HEK293 (cell line): ENCODE measurements at regions not wholly inside any gene's neighbourhood (a gene's known extent, or its start where the extent isn't known, plus 50 kb on each side); places are given as distances from the start of the nearest gene placed in this dataset.

Experiments
- CTCF ChIA-PET: fragments of 350-600 bp; formaldehyde crosslinking; extraction: SDS; loops from one replicate; lab custom pipeline; 2021; ENCODE audit warnings: antibody characterized with exemption; lab: Yijun Ruan, JAX
- POLR2A ChIA-PET: fragments of 300-600 bp; formaldehyde crosslinking; extraction: SDS; loops from one replicate; lab custom pipeline; 2020; ENCODE audit warnings: antibody characterized with exemption, inconsistent platforms; lab: Yijun Ruan, JAX
- H3K27ac ChIP-seq: fragments of 200-500 bp; sonication (Bioruptor generic); 2 replicates; pipeline ENCODE4 v1.5.1; 2014; ENCODE audit warnings: low read depth, low read length, control low read depth, inconsistent platforms; ENCODE audit errors: extremely low read depth
- H3K36me3 ChIP-seq, 2 experiments: fragments of 200-500 bp in 1 of 2; sonication (Bioruptor generic) in 1 of 2; 1 replicate in 1 of 2; 2 replicates in 1 of 2; pipeline ENCODE4 v1.5.1; 2014 to 2017; ENCODE audit warnings: inconsistent platforms in 2 of 2, low read length in 2 of 2; ENCODE audit not compliant: control insufficient read depth in 2 of 2, insufficient read depth in 1 of 2
- H3K4me1 ChIP-seq: fragments of 200-500 bp; sonication (Bioruptor generic); 2 replicates; pipeline ENCODE4 v1.5.1; 2014; ENCODE audit warnings: mild to moderate bottlenecking, low read length, inconsistent platforms; ENCODE audit not compliant: control insufficient read depth, insufficient read depth
- H3K4me3 ChIP-seq: 2 replicates; pipeline ENCODE4 v1.5.1; 2011; ENCODE audit warnings: low read depth, mild to moderate bottlenecking, control low read depth, low read length, moderate library complexity
- H3K9me3 ChIP-seq: fragments of 200-500 bp; sonication (Bioruptor generic); 2 replicates; pipeline ENCODE4 v1.5.1; 2014; ENCODE audit warnings: low read depth, low read length, inconsistent platforms; ENCODE audit not compliant: control insufficient read depth, insufficient read depth
- ATF2 ChIP-seq: fragments of 450-650 bp; formaldehyde crosslinking; IDR thresholded peaks from 2 replicates; pipeline ENCODE4 v1.5.1; 2016; ENCODE audit warnings: missing biosample characterization, missing genetic modification characterization, low read depth
- KLF10 ChIP-seq: fragments of 450-650 bp; IDR thresholded peaks from 2 replicates; pipeline ENCODE4 v1.5.1; 2018; ENCODE audit warnings: missing biosample characterization, mild to moderate bottlenecking, missing genetic modification characterization
- MYNN ChIP-seq: fragments of 450-650 bp; formaldehyde crosslinking; IDR thresholded peaks from 2 replicates; pipeline ENCODE4 v1.5.1; 2016; ENCODE audit warnings: missing biosample characterization, missing genetic modification characterization, borderline replicate concordance
- MZF1 ChIP-seq: fragments of 450-650 bp; formaldehyde crosslinking; IDR thresholded peaks from 2 replicates; pipeline ENCODE4 v1.5.1; 2017; ENCODE audit warnings: missing biosample characterization, missing genetic modification characterization, borderline replicate concordance
- OVOL3 ChIP-seq: fragments of 450-650 bp; formaldehyde crosslinking; IDR thresholded peaks from 2 replicates; pipeline ENCODE4 v1.5.1; 2016; ENCODE audit warnings: missing biosample characterization, missing genetic modification characterization
- REPIN1 ChIP-seq: fragments of 450-650 bp; formaldehyde crosslinking; IDR thresholded peaks from 2 replicates; pipeline ENCODE4 v1.5.1; 2017; ENCODE audit warnings: missing biosample characterization, missing genetic modification characterization, low read depth
- SP3 ChIP-seq: fragments of 450-650 bp; formaldehyde crosslinking; IDR thresholded peaks from 2 replicates; pipeline ENCODE4 v1.5.1; 2016; ENCODE audit warnings: missing biosample characterization, missing genetic modification characterization
- TRIM28 ChIP-seq: IDR thresholded peaks from 2 replicates; pipeline ENCODE4 v1.6.1; 2011; ENCODE audit warnings: low read length, control low read depth, borderline replicate concordance
- TSHZ1 ChIP-seq: fragments of 450-650 bp; formaldehyde crosslinking; IDR thresholded peaks from 2 replicates; pipeline ENCODE4 v1.5.1; 2016; ENCODE audit warnings: missing biosample characterization, missing genetic modification characterization, borderline replicate concordance
- ZNF148 ChIP-seq: fragments of 450-650 bp; formaldehyde crosslinking; IDR thresholded peaks from 2 replicates; pipeline ENCODE4 v1.5.0; 2017; ENCODE audit warnings: missing biosample characterization, missing genetic modification characterization, borderline replicate concordance
- ZNF23 ChIP-seq: fragments of 450-650 bp; formaldehyde crosslinking; IDR thresholded peaks from 2 replicates; pipeline ENCODE4 v1.5.1; 2016; ENCODE audit warnings: missing biosample characterization, missing genetic modification characterization, borderline replicate concordance
- ZNF302 ChIP-seq: fragments of 450-650 bp; formaldehyde crosslinking; IDR thresholded peaks from 2 replicates; pipeline ENCODE4 v1.5.1; 2016; ENCODE audit warnings: missing biosample characterization, missing genetic modification characterization, low read depth
- ZNF398 ChIP-seq: fragments of 450-650 bp; formaldehyde crosslinking; IDR thresholded peaks from 2 replicates; pipeline ENCODE4 v1.5.1; 2017; ENCODE audit warnings: missing biosample characterization, missing genetic modification characterization
- ZNF510 ChIP-seq: fragments of 450-650 bp; formaldehyde crosslinking; IDR thresholded peaks from 2 replicates; pipeline ENCODE4 v1.5.1; 2018; ENCODE audit warnings: mild to moderate bottlenecking, missing genetic modification characterization, missing biosample characterization; ENCODE audit not compliant: insufficient replicate concordance
- ZNF670 ChIP-seq: fragments of 450-650 bp; formaldehyde crosslinking; IDR thresholded peaks from 2 replicates; pipeline ENCODE4 v1.5.1; 2016; ENCODE audit warnings: missing biosample characterization, missing genetic modification characterization, low read depth
- ZNF677 ChIP-seq: fragments of 450-650 bp; IDR thresholded peaks from 2 replicates; pipeline ENCODE4 v1.5.0; 2018; ENCODE audit warnings: missing biosample characterization, mild to moderate bottlenecking, missing genetic modification characterization, moderate library complexity
- ZNF76 ChIP-seq: fragments of 450-650 bp; formaldehyde crosslinking; IDR thresholded peaks from 2 replicates; pipeline ENCODE4; 2016; ENCODE audit warnings: low read depth, missing biosample characterization, missing genetic modification characterization, borderline replicate concordance
- ZNF830 ChIP-seq: fragments of 450-650 bp; IDR thresholded peaks from 2 replicates; pipeline ENCODE4 v1.5.0; 2018; ENCODE audit warnings: missing biosample characterization, missing genetic modification characterization, low read depth, mild to moderate bottlenecking, moderate library complexity

GRCh38 chr3:55127565-55127964 is 199.7 kb upstream of the LRTM1 start:
- POLR2A ChIA-PET = no interaction called here
- Histone ChIP-seq H3K4me1 (peaks cover 8% of the 10 kb centered on the region), H3K36me3 (no peaks in the 10 kb centered on the region), H3K4me3 (no peak overlapping the region), H3K9me3 (no peaks in the 10 kb centered on the region), H3K27ac (no peak overlapping the region)
- CTCF ChIA-PET = no interaction called here
- TF ChIP-seq OVOL3 (tag by site-specific recombination) (no peak), ZNF398 (0 out of 2 replicates have a peak, but pooled peaks have one; percentile 24), ZNF76 (tag by site-specific recombination) (no peak), ZNF677 (tag by site-specific recombination) (no peak), TRIM28 (no peak), ZNF830 (tag by site-specific recombination) (no peak), MZF1 (tag by site-specific recombination) (no peak)

GRCh38 chr3:55124371-55124770 is 196.5 kb upstream of the LRTM1 start:
- no peak overlapping the region for H3K27ac ChIP-seq
- H3K9me3 ChIP-seq = no peaks in the 10 kb centered on the region
- no peaks in the 10 kb centered on the region for H3K36me3 ChIP-seq
- peaks cover 8% of the 10 kb centered on the region for H3K4me1 ChIP-seq
- POLR2A ChIA-PET = no interaction called here
- H3K4me3 ChIP-seq = no peak overlapping the region
- CTCF ChIA-PET = no interaction called here
- TF ChIP-seq KLF10 (tag by site-specific recombination) = no peak
- TF ChIP-seq ZNF510 (tag by site-specific recombination) = no peak
- TF ChIP-seq ZNF23 (tag by site-specific recombination) = no peak
- no peak for TF ChIP-seq ZNF148 (tag by site-specific recombination)
- TF ChIP-seq MYNN (tag by site-specific recombination) = no peak
- TF ChIP-seq ATF2 (tag by site-specific recombination) = no peak
- TF ChIP-seq REPIN1 (tag by site-specific recombination) = no peak
- TF ChIP-seq ZNF670 (tag by site-specific recombination) = no peak
- TF ChIP-seq SP3 (tag by site-specific recombination) = no peak
- no peak for TF ChIP-seq TSHZ1 (tag by site-specific recombination)
- TF ChIP-seq ZNF302 (tag by site-specific recombination) = no peak
